ENCODE measurements at regions not wholly inside any gene's neighbourhood (a gene's known extent, or its start where the extent isn't known, plus 50 kb on each side); places are given as distances from the start of the nearest gene placed in this dataset.
"Not testable (repeated sequence)": the region's sequence is repeated elsewhere in the genome, so short reads cannot be mapped to it uniquely, and the experiment has no call there.

GRCh38 chr18:37872562-37872961, 307.0 kb upstream of the CELF4 start:
- DNase-seq (ENCODE audit: low read depth in 3 of 3) = no peak

- no peak for DNase-seq (ENCODE audit: low read depth in 3 of 3)
Measured at GRCh38 chr18:37871561-37871960, 306.0 kb upstream of the CELF4 start.

- DNase-seq (ENCODE audit: low read depth in 3 of 3) = no peak
Measured at GRCh38 chr18:37869051-37869450, 303.5 kb upstream of the CELF4 start.

- DNase-seq (ENCODE audit: low read depth in 3 of 3) = no peak
Measured at GRCh38 chr18:37864122-37864521, 298.5 kb upstream of the CELF4 start.

GRCh38 chr18:37861981-37862380, 296.4 kb upstream of the CELF4 start:
- no peak for DNase-seq (ENCODE audit: low read depth in 3 of 3)

GRCh38 chr18:37854396-37854795, 288.8 kb upstream of the CELF4 start:
- DNase-seq (ENCODE audit: low read depth in 3 of 3) = no peak

- no peak for DNase-seq (ENCODE audit: low read depth in 3 of 3)
Measured at GRCh38 chr18:37853706-37854105, 288.1 kb upstream of the CELF4 start.

GRCh38 chr18:37852464-37852863, 286.9 kb upstream of the CELF4 start:
- DNase-seq (ENCODE audit: low read depth in 3 of 3) = no peak

- DNase-seq (ENCODE audit: low read depth in 3 of 3) = no peak
Measured at GRCh38 chr18:37847544-37847943, 281.9 kb upstream of the CELF4 start.

- no peak for DNase-seq (ENCODE audit: low read depth in 3 of 3)
Measured at GRCh38 chr18:37846996-37847395, 281.4 kb upstream of the CELF4 start.

- DNase-seq (ENCODE audit: low read depth in 3 of 3) = no peak
Measured at GRCh38 chr18:37845498-37845897, 279.9 kb upstream of the CELF4 start.

GRCh38 chr18:37844209-37844970, 278.8 kb upstream of the CELF4 start:
- no peak for DNase-seq (ENCODE audit: low read depth in 3 of 3)

- DNase-seq (ENCODE audit: low read depth in 3 of 3) = no peak
Measured at GRCh38 chr18:37838083-37838482, 272.5 kb upstream of the CELF4 start.

GRCh38 chr18:37836071-37836970, 270.7 kb upstream of the CELF4 start:
- DNase-seq (ENCODE audit: low read depth in 3 of 3) = no peak

GRCh38 chr18:37832010-37832695, 266.6 kb upstream of the CELF4 start:
- DNase-seq (ENCODE audit: low read depth in 3 of 3) = not testable (repeated sequence)

- no peak for DNase-seq (ENCODE audit: low read depth in 3 of 3)
Measured at GRCh38 chr18:37812961-37813360, 247.4 kb upstream of the CELF4 start.

- DNase-seq (ENCODE audit: low read depth in 3 of 3) = no peak
Measured at GRCh38 chr18:37805773-37806404, 240.3 kb upstream of the CELF4 start.

GRCh38 chr18:37796823-37797349, 231.3 kb upstream of the CELF4 start:
- DNase-seq (ENCODE audit: low read depth in 3 of 3) = no peak

- DNase-seq (ENCODE audit: low read depth in 3 of 3) = no peak
Measured at GRCh38 chr18:37787452-37787851, 221.9 kb upstream of the CELF4 start.

- DNase-seq (ENCODE audit: low read depth in 3 of 3) = no peak
Measured at GRCh38 chr18:37783771-37784170, 218.2 kb upstream of the CELF4 start.

- DNase-seq (ENCODE audit: low read depth in 3 of 3) = no peak
Measured at GRCh38 chr18:37779220-37779619, 213.6 kb upstream of the CELF4 start.

Measured in stimulated activated CD4-positive, alpha-beta T cell treated with anti-CD3 and anti-CD28 coated beads, TNF-alpha, amount 100 ng/mL, for 48 hours (primary cell).